K562 (cell line): ENCODE measurements at regions not wholly inside any gene's neighbourhood (a gene's known extent, or its start where the extent isn't known, plus 50 kb on each side); places are given as distances from the start of the nearest gene placed in this dataset.

Experiments used
- CHD1 ChIP-seq: fragments of 200-600 bp; sonication (generic); IDR thresholded peaks from one replicate; pipeline ENCODE4 v1.6.1; 2012; ENCODE audit warnings: mild to moderate bottlenecking, moderate library complexity, low read length, inconsistent platforms
- HNRNPK ChIP-seq: fragments of 200-400 bp; formaldehyde crosslinking; IDR thresholded peaks from one replicate; pipeline ENCODE4 v1.6.1; 2018; ENCODE audit warnings: mild to moderate bottlenecking, low read depth, low read length; ENCODE audit not compliant: poor library complexity, severe bottlenecking
- HNRNPUL1 ChIP-seq: fragments of 200-400 bp; formaldehyde crosslinking; IDR thresholded peaks from 2 replicates; pipeline ENCODE4 v1.6.1; 2017; ENCODE audit warnings: low read length
- POLR2A ChIP-seq: fragments of 450-650 bp; conservative IDR thresholded peaks from 2 replicates; pipeline ENCODE4 v1.6.1; 2016
- RFX5 ChIP-seq: IDR thresholded peaks from 2 replicates; pipeline ENCODE4 v1.6.1; 2011; ENCODE audit warnings: low read depth, mild to moderate bottlenecking, improper control_type of control experiment, low read length
- RFX7 ChIP-seq: fragments of 250-450 bp; sonication (Bioruptor Pico); IDR thresholded peaks from 2 replicates; pipeline ENCODE4 v1.5.1; 2021; ENCODE audit warnings: mild to moderate bottlenecking
- SOX6 ChIP-seq: fragments of 450-650 bp; IDR thresholded peaks from 2 replicates; pipeline ENCODE4 v1.6.1; 2014; ENCODE audit warnings: mild to moderate bottlenecking
- ZFP30 ChIP-seq: fragments of 250-450 bp; sonication (Bioruptor Pico); IDR thresholded peaks from 2 replicates; pipeline ENCODE4 v1.8.0; 2022; ENCODE audit warnings: moderate library complexity, mild to moderate bottlenecking, inconsistent platforms, borderline replicate concordance
- ZFX ChIP-seq: sonication (generic); formaldehyde crosslinking; IDR thresholded peaks from 2 replicates; pipeline ENCODE4 v1.8.0; 2022; ENCODE audit warnings: mild to moderate bottlenecking, missing genetic modification reagents, moderate library complexity
- ZNF217 ChIP-seq: sonication (generic); formaldehyde crosslinking; IDR thresholded peaks from 2 replicates; pipeline ENCODE4 v1.8.0; 2022; ENCODE audit warnings: mild to moderate bottlenecking, missing genetic modification reagents
- TF ChIP-seq, protein P1 (sequence below): fragments of 250-450 bp; sonication (Bioruptor Pico); IDR thresholded peaks from 2 replicates; pipeline ENCODE4 v1.8.0; 2021; ENCODE audit warnings: moderate library complexity, mild to moderate bottlenecking, inconsistent platforms
- TF ChIP-seq, protein P2 (sequence below), 2 experiments: fragments of 200-800 bp in 1 of 2; sonication (Bioruptor generic) in 1 of 2; sonication (generic) in 1 of 2; formaldehyde crosslinking in 1 of 2; IDR thresholded peaks in 1 of 2; conservative IDR thresholded peaks in 1 of 2; 2 replicates each; pipeline versions ENCODE4 v1.5.0 to v1.6.1; 2016 to 2020; ENCODE audit warnings: missing compliant biosample characterization in 1 of 2, missing genetic modification characterization in 1 of 2, missing genetic modification reagents in 1 of 2

DNA sequence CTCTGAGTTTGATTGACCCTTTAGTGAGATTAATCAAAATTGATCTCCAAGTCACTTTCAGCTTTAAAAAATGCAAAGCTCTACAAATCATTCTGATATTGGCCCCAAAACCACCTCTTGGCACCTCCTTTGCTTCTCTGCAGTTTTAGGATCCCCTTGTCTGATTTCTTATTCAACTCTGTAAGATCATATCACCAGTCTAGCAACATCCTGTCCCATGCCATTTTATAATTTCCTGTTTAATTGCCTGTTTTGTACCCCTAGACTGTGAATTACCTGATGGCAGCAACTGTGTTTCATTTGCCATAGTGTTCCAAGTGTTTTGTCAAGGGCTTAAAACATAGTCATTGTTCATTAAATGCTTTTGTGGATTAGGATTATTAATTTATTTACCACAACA is 406.3 kb upstream of the TRIB2 start:
- TF ChIP-seq, protein P1, sequence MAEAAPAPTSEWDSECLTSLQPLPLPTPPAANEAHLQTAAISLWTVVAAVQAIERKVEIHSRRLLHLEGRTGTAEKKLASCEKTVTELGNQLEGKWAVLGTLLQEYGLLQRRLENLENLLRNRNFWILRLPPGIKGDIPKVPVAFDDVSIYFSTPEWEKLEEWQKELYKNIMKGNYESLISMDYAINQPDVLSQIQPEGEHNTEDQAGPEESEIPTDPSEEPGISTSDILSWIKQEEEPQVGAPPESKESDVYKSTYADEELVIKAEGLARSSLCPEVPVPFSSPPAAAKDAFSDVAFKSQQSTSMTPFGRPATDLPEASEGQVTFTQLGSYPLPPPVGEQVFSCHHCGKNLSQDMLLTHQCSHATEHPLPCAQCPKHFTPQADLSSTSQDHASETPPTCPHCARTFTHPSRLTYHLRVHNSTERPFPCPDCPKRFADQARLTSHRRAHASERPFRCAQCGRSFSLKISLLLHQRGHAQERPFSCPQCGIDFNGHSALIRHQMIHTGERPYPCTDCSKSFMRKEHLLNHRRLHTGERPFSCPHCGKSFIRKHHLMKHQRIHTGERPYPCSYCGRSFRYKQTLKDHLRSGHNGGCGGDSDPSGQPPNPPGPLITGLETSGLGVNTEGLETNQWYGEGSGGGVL (CRISPR knock-in tag) = no peak
- TF ChIP-seq RFX7 (CRISPR knock-in tag) (no peak), CHD1 (no peak), RFX5 (no peak), ZNF217 (CRISPR knock-in tag) (no peak), ZFX (CRISPR knock-in tag) (no peak), HNRNPK (no peak), POLR2A (no peak), SOX6 (no peak), HNRNPUL1 (no peak), ZFP30 (CRISPR knock-in tag) (no peak)
- TF ChIP-seq, protein P2, sequence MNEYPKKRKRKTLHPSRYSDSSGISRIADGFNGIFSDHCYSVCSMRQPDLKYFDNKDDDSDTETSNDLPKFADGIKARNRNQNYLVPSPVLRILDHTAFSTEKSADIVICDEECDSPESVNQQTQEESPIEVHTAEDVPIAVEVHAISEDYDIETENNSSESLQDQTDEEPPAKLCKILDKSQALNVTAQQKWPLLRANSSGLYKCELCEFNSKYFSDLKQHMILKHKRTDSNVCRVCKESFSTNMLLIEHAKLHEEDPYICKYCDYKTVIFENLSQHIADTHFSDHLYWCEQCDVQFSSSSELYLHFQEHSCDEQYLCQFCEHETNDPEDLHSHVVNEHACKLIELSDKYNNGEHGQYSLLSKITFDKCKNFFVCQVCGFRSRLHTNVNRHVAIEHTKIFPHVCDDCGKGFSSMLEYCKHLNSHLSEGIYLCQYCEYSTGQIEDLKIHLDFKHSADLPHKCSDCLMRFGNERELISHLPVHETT (CRISPR knock-in tag; conservative IDR thresholded peaks at IDR 0.05 in 1 of 2, IDR thresholded peaks at IDR 0.05 in 1 of 2) = no peak
